ACC112 (cell line): ENCODE measurements at regions not wholly inside any gene's neighbourhood (a gene's known extent, or its start where the extent isn't known, plus 50 kb on each side); places are given as distances from the start of the nearest gene placed in this dataset.

Source experiments
- H2AFZ ChIP-seq: fragments of 200-600 bp; sonication (generic); one replicate; pipeline ENCODE4 v1.6.0; 2017; ENCODE audit warnings: antibody characterized with exemption, low read length; ENCODE audit not compliant: unreplicated experiment
- H3K27ac ChIP-seq: fragments of 200-600 bp; sonication (generic); 2 replicates; pipeline ENCODE4 v1.5.1; 2014; ENCODE audit warnings: low read depth, mild to moderate bottlenecking, antibody characterized with exemption, low read length, moderate library complexity
- H3K27me3 ChIP-seq: fragments of 200-600 bp; sonication (generic); 2 replicates; pipeline ENCODE4 v1.6.1; 2014; ENCODE audit warnings: mild to moderate bottlenecking, antibody characterized with exemption, low read length, moderate library complexity, mixed read lengths; ENCODE audit not compliant: insufficient read depth
- H3K36me3 ChIP-seq: fragments of 200-600 bp; sonication (generic); 2 replicates; pipeline ENCODE4 v1.6.1; 2016; ENCODE audit warnings: mild to moderate bottlenecking, antibody characterized with exemption, low read length, moderate library complexity, mixed read lengths; ENCODE audit not compliant: insufficient read depth
- H3K4me1 ChIP-seq: fragments of 200-600 bp; sonication (generic); one replicate; pipeline ENCODE4 v1.6.1; 2016; ENCODE audit warnings: low read length, mixed read lengths; ENCODE audit not compliant: insufficient read depth, unreplicated experiment, control insufficient read depth
- H3K4me3 ChIP-seq: fragments of 200-600 bp; sonication (generic); 2 replicates; pipeline ENCODE4 v1.5.1; 2014; ENCODE audit warnings: mild to moderate bottlenecking, low read depth, low read length
- H3K79me2 ChIP-seq: fragments of 200-600 bp; sonication (generic); one replicate; pipeline ENCODE4 v1.6.0; 2016; ENCODE audit warnings: low read length; ENCODE audit not compliant: control insufficient read depth, unreplicated experiment, insufficient read depth

GRCh38 chr6:100944644-100945043, 63.5 kb upstream of the ASCC3 start:
- Histone ChIP-seq H3K36me3 (no peaks in the 10 kb centered on the region), H3K27ac (no peak overlapping the region), H3K4me3 (no peak overlapping the region), H3K79me2 (no peaks in the 10 kb centered on the region), H2AFZ (no peak overlapping the region), H3K4me1 (no peaks in the 10 kb centered on the region), H3K27me3 (no peaks in the 10 kb centered on the region)

- H3K27me3 ChIP-seq = no peaks in the 10 kb centered on the region
- H3K36me3 ChIP-seq = no peaks in the 10 kb centered on the region
- H3K79me2 ChIP-seq = no peaks in the 10 kb centered on the region
- no peak overlapping the region for H3K4me3 ChIP-seq
- no peak overlapping the region for H3K27ac ChIP-seq
- no peak overlapping the region for H2AFZ ChIP-seq
- H3K4me1 ChIP-seq = no peaks in the 10 kb centered on the region
These were observed 65.0 kb upstream of the ASCC3 start for GRCh38 chr6:100946021-100946540.

DNA sequence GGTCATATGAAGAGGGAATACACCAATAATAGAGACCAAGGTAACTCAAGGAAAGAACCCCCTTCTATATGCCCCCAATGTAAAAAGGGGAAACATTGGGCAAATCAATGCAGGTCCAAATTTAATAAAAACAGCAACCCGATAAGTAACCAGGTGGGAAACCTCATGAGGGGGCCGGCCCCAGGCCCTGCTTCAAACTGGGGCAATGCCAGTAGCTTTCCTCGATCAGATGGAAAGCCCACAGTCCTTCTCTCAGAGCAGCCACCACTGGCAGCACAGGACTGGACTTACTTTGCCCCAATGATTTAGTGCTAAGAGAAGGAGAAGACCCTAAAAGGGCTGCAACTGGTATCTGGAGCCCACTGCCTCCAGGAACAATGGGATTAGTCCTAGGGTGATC, 65.6 kb upstream of the ASCC3 start:
- no peaks in the 10 kb centered on the region for H3K79me2 ChIP-seq
- no peaks in the 10 kb centered on the region for H3K36me3 ChIP-seq
- H3K4me3 ChIP-seq = no peak overlapping the region
- H3K4me1 ChIP-seq = no peaks in the 10 kb centered on the region
- no peak overlapping the region for H3K27ac ChIP-seq
- H2AFZ ChIP-seq = no peak overlapping the region
- no peaks in the 10 kb centered on the region; the same call in 1 of the 2 replicates for H3K27me3 ChIP-seq

GRCh38 chr6:100948381-100949133, 67.4 kb upstream of the ASCC3 start:
- Histone ChIP-seq H3K27ac (no peak overlapping the region), H3K4me3 (no peak overlapping the region), H2AFZ (no peak overlapping the region), H3K36me3 (no peaks in the 10 kb centered on the region), H3K27me3 (no peaks in the 10 kb centered on the region; the same call in 1 of the 2 replicates), H3K4me1 (no peaks in the 10 kb centered on the region), H3K79me2 (no peaks in the 10 kb centered on the region)

- H3K79me2 ChIP-seq = no peaks in the 10 kb centered on the region
- no peak overlapping the region for H2AFZ ChIP-seq
- H3K27ac ChIP-seq = no peak overlapping the region
- H3K36me3 ChIP-seq = no peaks in the 10 kb centered on the region
- H3K4me1 ChIP-seq = no peaks in the 10 kb centered on the region
- H3K4me3 ChIP-seq = no peak overlapping the region
- peaks cover 5% of the 10 kb centered on the region; the same call in 1 of the 2 replicates for H3K27me3 ChIP-seq
These were observed 70.9 kb upstream of the ASCC3 start for GRCh38 chr6:100952006-100952405.

GRCh38 chr6:100959280-100959679, 78.2 kb upstream of the ASCC3 start:
- Histone ChIP-seq H3K79me2 (no peaks in the 10 kb centered on the region), H3K27me3 (peaks cover 12% of the 10 kb centered on the region; the same call in 1 of the 2 replicates), H2AFZ (no peak overlapping the region), H3K36me3 (no peaks in the 10 kb centered on the region), H3K27ac (no peak overlapping the region), H3K4me3 (no peak overlapping the region), H3K4me1 (no peaks in the 10 kb centered on the region)

DNA sequence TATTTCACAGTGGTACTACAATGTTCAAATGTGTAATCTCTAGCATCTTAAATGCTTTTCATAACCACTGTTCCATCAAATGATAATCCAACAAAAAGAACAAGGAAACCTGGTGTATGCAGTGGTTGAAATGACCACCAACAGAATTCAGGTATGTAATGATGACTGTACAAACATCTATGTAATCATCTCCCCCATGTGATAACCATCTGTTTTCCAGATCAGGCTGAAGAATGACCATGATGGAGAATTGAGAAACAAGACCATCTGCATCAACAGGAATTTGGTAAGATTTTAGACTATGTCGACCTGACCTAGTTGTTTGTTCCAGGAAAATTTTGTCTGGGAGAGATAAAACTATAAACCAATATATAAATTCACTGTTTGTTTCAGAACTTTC, 81.3 kb upstream of the ASCC3 start:
- Histone ChIP-seq H3K27me3 (0 out of 2 replicates have a peak, but pooled peaks cover 4% of the 10 kb centered on the region), H2AFZ (no peak overlapping the region), H3K36me3 (no peaks in the 10 kb centered on the region), H3K4me1 (no peaks in the 10 kb centered on the region), H3K27ac (no peak overlapping the region), H3K4me3 (no peak overlapping the region), H3K79me2 (no peaks in the 10 kb centered on the region)

- Histone ChIP-seq H3K4me1 (no peaks in the 10 kb centered on the region), H3K36me3 (no peaks in the 10 kb centered on the region), H2AFZ (no peak overlapping the region), H3K27me3 (0 out of 2 replicates have a peak, but pooled peaks cover 4% of the 10 kb centered on the region), H3K4me3 (no peak overlapping the region), H3K79me2 (no peaks in the 10 kb centered on the region), H3K27ac (no peak overlapping the region)
These were observed 83.9 kb upstream of the ASCC3 start for GRCh38 chr6:100965067-100965466.

- Histone ChIP-seq H2AFZ (no peak overlapping the region), H3K27ac (no peak overlapping the region), H3K4me3 (no peak overlapping the region), H3K4me1 (no peaks in the 10 kb centered on the region), H3K79me2 (no peaks in the 10 kb centered on the region), H3K36me3 (no peaks in the 10 kb centered on the region), H3K27me3 (no peaks in the 10 kb centered on the region)
These were observed 87.8 kb upstream of the ASCC3 start for GRCh38 chr6:100968949-100969348.

- no peaks in the 10 kb centered on the region for H3K4me1 ChIP-seq
- H3K36me3 ChIP-seq = no peaks in the 10 kb centered on the region
- H3K27ac ChIP-seq = no peak overlapping the region
- H3K4me3 ChIP-seq = no peak overlapping the region
- H3K79me2 ChIP-seq = no peaks in the 10 kb centered on the region
- H2AFZ ChIP-seq = no peak overlapping the region
- H3K27me3 ChIP-seq = no peaks in the 10 kb centered on the region
These were observed 98.1 kb upstream of the ASCC3 start for GRCh38 chr6:100979267-100979666.

DNA sequence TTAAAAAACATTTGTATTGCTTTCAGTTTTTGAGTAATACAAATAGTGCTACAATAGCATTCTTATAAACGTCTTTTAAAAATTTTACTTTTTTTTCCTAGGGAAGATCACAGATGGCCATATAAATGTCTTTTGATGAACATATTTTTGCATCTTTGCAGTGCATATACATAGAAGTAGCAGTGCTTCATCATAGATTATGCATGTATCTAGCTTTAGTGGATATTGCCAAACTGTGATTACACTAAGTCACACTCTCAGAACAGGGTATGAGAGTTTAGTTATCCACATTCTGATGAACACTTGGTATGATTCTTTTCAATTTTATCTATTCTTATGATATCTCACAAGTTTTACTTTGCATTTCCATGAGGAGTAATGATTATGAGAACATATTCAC, 99.8 kb upstream of the ASCC3 start:
- no peaks in the 10 kb centered on the region for H3K27me3 ChIP-seq
- H2AFZ ChIP-seq = no peak overlapping the region
- no peaks in the 10 kb centered on the region for H3K79me2 ChIP-seq
- H3K27ac ChIP-seq = no peak overlapping the region
- H3K4me1 ChIP-seq = no peaks in the 10 kb centered on the region
- no peak overlapping the region for H3K4me3 ChIP-seq
- H3K36me3 ChIP-seq = no peaks in the 10 kb centered on the region
